ENCODE measurements at regions not wholly inside any gene's neighbourhood (a gene's known extent, or its start where the extent isn't known, plus 50 kb on each side); places are given as distances from the start of the nearest gene placed in this dataset.

DNA sequence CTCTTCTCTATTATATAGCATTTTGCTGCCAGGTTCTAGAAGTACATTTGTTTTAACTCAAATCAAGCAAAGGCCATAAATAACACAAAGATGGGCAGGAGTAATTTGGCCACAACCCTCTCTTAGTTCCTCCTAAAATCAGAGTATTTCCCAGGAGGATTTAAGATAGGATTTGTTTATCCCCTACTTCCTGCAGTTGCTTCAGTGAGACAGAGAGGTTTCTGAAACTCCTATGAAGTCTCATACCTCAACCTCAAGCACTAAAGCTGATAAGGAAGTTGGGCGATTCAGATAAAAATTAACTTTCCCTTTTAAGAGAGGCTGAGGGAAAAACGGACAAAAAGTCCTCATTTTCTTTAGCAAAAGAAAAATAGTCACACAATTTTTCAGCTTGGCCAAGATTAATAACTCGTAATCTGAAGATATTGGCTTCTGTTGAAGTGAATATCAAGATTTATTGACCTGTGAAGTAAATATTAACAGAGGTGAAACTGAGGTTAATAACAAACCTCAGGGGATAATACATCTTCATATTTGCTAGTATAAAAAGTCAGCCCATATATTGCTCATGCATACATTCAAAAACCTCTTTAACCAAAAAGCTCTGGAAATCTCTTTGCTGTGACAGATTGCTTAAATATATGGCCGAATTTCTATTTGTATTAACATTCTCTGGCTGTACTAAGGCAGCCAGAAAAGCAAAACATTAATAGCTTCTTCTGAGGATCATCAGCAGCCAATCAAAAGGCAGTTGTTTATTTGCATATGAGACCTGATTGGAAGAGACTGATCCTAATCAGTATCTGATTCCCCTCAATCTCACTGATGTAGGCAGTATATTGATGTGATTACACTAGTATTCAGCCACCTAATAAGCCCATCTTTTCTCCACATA, 90.6 kb upstream of the GADL1 start:
- Histone ChIP-seq H3K4me1 (ENCODE audit: insufficient read depth, low read length) (no peaks in the 10 kb centered on the region), H3K9me3 (ENCODE audit: low read depth, low read length) (no peaks in the 10 kb centered on the region), H3K4me3 (ENCODE audit: low read length) (no peak overlapping the region), H3K27me3 (ENCODE audit: insufficient read depth, low read length) (no peaks in the 10 kb centered on the region)

DNA sequence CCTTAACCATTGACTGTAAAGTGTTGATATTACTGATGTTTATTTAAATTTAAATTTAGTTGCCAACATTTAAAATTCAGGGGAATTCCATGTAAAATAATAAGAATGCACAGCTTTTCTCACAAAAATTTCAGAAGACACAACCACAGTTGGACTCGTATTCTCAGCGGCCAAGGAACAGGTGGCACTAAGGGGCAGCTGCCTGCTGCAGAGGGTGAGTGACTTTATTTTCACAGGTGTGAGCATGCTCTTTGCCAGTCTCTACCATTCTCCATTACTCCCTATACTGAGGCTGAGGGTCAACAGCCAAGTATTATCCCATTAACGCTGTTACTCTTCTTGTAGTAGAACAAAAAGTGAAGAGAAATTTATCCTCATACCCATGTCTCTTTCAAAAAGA, 92.1 kb upstream of the GADL1 start:
- H3K27me3 ChIP-seq (ENCODE audit: insufficient read depth, low read length), result no peaks in the 10 kb centered on the region
- no peaks in the 10 kb centered on the region for H3K4me1 ChIP-seq (ENCODE audit: insufficient read depth, low read length)
- no peak overlapping the region for H3K4me3 ChIP-seq (ENCODE audit: low read length)
- no peaks in the 10 kb centered on the region for H3K9me3 ChIP-seq (ENCODE audit: low read depth, low read length)

DNA sequence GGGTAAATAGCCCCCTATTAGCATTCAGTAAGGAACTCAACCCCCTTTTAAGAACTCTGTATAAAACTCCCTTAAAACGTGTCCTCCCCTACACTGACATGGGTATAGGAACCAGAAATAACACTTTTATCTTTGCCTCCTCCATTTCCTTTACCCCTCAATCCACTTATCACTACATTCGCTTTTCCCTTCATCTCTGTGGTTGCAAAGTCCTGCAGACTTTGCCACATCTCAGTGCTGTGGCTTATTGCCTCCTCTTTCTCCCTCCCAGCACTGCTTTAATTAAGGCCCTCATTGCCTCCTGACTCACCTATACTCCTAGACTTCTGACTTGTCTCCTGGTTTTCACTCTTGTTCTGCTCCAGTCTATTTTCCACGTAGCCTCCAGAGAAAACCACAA, 94.3 kb upstream of the GADL1 start:
- Histone ChIP-seq H3K4me3 (ENCODE audit: low read length) (no peak overlapping the region), H3K27me3 (ENCODE audit: insufficient read depth, low read length) (no peaks in the 10 kb centered on the region), H3K4me1 (ENCODE audit: insufficient read depth, low read length) (no peaks in the 10 kb centered on the region), H3K9me3 (ENCODE audit: low read depth, low read length) (no peaks in the 10 kb centered on the region)

DNA sequence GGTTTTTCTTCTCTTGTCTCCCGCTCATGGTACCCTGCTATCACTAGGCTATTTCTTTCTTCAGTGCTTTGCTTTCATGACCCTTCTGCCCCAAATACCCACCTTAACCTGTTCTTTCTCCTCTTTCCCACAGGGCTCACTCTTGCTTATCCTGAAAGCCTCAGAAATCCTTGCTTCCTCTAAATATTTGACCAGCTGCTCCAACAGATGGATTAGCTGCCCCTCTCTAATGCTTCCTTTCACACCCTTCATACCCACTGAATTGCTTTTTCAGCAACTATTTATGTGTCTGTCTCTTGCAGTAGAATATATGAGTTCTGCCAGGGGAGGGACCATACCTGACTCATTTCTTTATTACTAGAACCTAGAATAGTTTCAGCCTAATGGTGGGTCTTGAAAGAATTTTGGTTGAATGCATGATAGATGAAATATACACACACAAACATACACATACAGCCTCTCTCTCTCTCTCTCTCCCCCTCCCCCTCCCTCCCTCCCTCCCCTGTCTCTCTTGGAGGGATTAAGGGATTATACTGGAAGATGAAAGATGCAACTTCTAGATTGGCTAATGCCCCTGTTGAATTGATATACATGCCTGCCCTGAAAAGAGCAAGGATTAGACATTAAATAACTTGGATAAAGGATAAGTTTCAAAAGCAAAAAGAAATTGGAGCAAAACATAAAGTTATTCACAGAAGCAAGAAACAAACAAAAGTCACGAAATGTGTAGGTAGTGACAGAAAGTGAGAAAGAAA, 95.0 kb upstream of the GADL1 start:
- H3K4me1 ChIP-seq (ENCODE audit: insufficient read depth, low read length), result no peaks in the 10 kb centered on the region
- no peaks in the 10 kb centered on the region for H3K27me3 ChIP-seq (ENCODE audit: insufficient read depth, low read length)
- H3K4me3 ChIP-seq (ENCODE audit: low read length), result no peak overlapping the region
- no peaks in the 10 kb centered on the region for H3K9me3 ChIP-seq (ENCODE audit: low read depth, low read length)

DNA sequence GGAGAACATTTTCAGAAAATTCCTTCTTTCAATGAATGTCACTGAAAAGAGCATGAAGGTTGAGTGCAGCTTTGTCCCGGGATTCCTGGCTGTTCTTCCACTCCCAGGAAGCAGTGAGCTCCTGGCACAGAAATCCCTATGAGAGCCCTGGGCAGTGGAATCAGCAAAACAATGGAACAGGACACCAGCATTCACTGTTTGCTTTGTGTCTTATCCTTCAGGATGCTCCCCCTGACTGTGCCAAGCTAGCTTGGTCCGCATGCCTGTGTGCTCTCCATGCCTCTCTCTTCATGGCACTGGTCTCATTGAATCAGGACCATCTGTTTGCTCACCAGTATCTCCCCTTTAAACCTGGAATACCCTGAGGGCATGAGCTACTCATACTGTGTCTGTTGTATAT, 102.0 kb upstream of the GADL1 start:
- H3K27me3 ChIP-seq (ENCODE audit: insufficient read depth, low read length), result no peaks in the 10 kb centered on the region
- H3K4me3 ChIP-seq (ENCODE audit: low read length), result no peak overlapping the region
- H3K9me3 ChIP-seq (ENCODE audit: low read depth, low read length), result no peaks in the 10 kb centered on the region
- no peaks in the 10 kb centered on the region for H3K4me1 ChIP-seq (ENCODE audit: insufficient read depth, low read length)

DNA sequence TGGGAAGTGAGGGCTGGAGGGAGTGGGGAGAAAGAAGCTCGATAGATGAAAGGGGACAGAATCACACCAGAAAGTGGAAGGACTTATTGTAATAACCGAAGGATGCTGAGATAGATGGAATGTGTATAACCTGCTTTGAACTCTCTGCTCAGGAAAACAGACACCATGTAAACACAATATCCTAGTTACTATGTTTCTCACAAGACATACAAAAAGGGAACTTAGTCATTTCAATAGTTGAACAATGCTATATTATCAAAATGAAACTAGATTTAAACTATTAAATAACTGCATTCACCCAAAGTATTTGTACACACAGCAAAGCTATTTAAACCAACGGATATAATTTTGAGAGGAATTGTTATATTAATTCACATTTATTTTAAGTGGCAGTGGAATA, 108.3 kb upstream of the GADL1 start:
- Histone ChIP-seq H3K9me3 (ENCODE audit: low read depth, low read length) (no peaks in the 10 kb centered on the region), H3K4me1 (ENCODE audit: insufficient read depth, low read length) (no peaks in the 10 kb centered on the region), H3K4me3 (ENCODE audit: low read length) (no peak overlapping the region), H3K27me3 (ENCODE audit: insufficient read depth, low read length) (no peaks in the 10 kb centered on the region)

DNA sequence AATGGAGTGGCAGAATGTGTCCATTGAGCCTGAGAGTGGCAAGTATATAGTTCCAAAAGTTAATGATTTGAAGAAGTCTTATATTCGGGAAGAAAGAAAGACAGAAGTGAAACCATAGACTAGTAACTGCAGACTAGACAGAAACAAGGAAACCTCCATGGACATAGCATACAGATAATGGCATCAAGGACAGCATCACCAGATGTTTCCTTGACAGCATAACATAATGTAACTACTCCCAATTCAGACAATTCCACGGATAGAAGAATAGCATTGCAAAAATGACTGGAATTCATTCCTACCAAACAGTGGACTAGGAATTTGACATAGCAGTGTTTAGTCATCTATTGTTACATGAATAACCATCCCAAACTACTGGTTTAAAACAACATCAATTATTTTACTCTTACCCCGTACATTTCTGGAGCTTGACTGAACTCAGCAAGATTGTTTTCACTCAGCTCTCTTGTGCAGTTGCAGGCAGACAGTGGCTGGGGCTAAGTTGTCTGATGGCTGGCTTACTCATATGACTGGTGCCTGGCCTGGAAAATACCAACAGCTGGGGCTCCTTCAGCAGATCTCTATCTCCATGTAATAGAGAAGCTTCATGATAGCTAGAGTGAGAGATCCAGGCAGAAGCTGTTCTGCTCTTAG, 109.7 kb upstream of the GADL1 start:
- H3K4me3 ChIP-seq (ENCODE audit: low read length), result no peak overlapping the region
- H3K9me3 ChIP-seq (ENCODE audit: low read depth, low read length), result no peaks in the 10 kb centered on the region
- H3K4me1 ChIP-seq (ENCODE audit: insufficient read depth, low read length), result no peaks in the 10 kb centered on the region
- no peaks in the 10 kb centered on the region for H3K27me3 ChIP-seq (ENCODE audit: insufficient read depth, low read length)

DNA sequence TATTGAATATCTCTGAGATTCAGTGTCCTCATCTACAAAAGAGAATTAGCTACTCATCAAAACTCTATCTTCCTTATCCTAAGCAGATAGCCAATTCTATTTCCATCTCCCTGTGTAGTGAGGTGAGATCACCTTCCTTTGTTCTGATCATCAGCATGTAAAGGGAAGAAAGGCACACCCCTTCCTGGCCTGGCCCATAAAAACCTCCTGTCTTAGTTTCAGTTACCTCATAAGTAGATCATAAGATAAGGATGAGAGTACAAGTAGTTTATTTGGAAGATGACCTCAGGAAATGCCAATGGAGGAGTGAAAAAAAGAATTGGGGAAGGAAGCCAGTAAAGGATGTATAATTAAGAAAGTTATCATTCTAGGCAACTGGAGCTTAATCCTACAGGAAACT, 114.5 kb upstream of the GADL1 start:
- H3K4me3 ChIP-seq (ENCODE audit: low read length), result no peak overlapping the region
- no peaks in the 10 kb centered on the region for H3K27me3 ChIP-seq (ENCODE audit: insufficient read depth, low read length)
- H3K9me3 ChIP-seq (ENCODE audit: low read depth, low read length), result no peaks in the 10 kb centered on the region
- H3K4me1 ChIP-seq (ENCODE audit: insufficient read depth, low read length), result no peaks in the 10 kb centered on the region

DNA sequence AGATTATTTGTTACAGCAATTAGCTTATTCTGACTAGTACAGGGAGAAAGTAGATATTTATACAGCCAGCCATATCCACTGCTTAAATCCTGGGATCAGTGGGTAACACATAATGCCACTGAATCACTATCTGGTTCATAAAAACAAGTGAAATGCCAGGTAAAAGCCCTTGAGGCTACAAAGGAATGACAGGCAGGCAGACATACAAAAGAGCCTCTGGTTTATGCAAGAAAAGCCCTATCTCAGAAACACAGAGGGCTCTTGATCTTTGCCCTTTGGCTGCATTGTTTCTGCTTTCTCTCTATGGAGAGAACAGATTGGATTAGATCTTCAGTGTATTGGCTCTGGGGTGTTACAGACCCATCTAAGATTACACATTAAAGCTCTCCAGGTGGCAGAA, 115.4 kb upstream of the GADL1 start:
- H3K4me3 ChIP-seq (ENCODE audit: low read length), result no peak overlapping the region
- no peaks in the 10 kb centered on the region for H3K9me3 ChIP-seq (ENCODE audit: low read depth, low read length)
- H3K4me1 ChIP-seq (ENCODE audit: insufficient read depth, low read length), result no peaks in the 10 kb centered on the region
- no peaks in the 10 kb centered on the region for H3K27me3 ChIP-seq (ENCODE audit: insufficient read depth, low read length)

DNA sequence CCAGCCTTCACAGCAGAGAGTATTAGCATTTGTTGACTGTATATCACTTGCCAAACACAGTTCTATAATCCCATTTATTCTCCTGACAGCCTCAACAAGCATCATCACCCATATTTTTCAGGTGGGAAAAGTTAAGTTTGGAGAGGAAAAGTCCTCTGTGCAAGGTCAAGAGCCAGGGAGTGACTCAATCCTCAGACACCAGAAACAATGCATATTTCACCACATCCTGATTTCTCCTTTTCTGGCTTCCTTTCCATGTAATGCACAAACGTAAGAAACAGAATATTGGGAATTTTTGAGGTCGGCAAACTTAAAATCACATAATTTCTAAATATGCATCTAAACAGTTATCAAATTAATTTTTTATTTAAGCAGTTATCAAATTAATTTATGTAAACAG, 116.0 kb upstream of the GADL1 start:
- no peak overlapping the region for H3K4me3 ChIP-seq (ENCODE audit: low read length)
- H3K27me3 ChIP-seq (ENCODE audit: insufficient read depth, low read length), result no peaks in the 10 kb centered on the region
- H3K9me3 ChIP-seq (ENCODE audit: low read depth, low read length), result no peaks in the 10 kb centered on the region
- no peaks in the 10 kb centered on the region for H3K4me1 ChIP-seq (ENCODE audit: insufficient read depth, low read length)

DNA sequence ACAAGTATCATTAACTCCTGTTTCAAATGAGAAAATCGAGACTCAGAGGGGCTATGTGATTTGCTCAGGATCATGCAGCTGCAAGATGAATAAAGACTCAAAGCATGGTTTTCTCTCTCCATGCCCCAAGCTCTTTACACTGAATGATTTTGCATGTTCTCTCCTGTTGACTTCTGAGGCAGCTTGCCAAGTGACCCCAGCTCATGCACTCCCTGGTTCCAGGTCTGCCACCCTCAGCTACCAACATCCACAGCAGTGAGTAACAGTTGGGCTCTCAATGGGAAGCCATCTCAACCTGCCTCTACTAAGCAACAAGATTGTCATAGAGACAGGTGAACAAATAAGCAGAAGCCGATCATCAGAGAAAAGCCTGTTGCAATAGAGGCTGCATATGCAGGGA, 116.9 kb upstream of the GADL1 start:
- H3K4me3 ChIP-seq (ENCODE audit: low read length), result no peak overlapping the region
- no peaks in the 10 kb centered on the region for H3K4me1 ChIP-seq (ENCODE audit: insufficient read depth, low read length)
- no peaks in the 10 kb centered on the region for H3K9me3 ChIP-seq (ENCODE audit: low read depth, low read length)
- no peaks in the 10 kb centered on the region for H3K27me3 ChIP-seq (ENCODE audit: insufficient read depth, low read length)

DNA sequence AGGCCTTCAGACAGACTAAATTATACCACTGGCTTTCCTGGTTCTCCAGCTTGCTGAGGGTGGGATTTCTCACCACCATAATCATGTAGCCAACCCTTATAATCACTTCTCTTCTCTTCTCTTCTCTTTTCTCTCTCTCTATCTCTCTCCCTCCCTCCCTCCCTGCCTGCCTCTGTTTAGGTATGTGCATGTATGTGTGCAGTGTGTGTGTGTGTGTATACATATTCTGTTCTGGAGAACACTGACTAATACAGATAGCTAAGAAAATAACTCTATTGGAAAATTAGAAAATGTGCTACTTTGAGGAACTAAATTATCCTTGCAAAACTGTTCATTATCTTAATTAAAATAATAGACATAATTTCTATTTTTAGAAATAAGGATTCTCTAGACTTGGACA, 118.6 kb upstream of the GADL1 start:
- H3K4me3 ChIP-seq (ENCODE audit: low read length), result no peak overlapping the region
- peaks cover 4% of the 10 kb centered on the region for H3K4me1 ChIP-seq (ENCODE audit: insufficient read depth, low read length)
- no peaks in the 10 kb centered on the region for H3K9me3 ChIP-seq (ENCODE audit: low read depth, low read length)
- no peaks in the 10 kb centered on the region for H3K27me3 ChIP-seq (ENCODE audit: insufficient read depth, low read length)

DNA sequence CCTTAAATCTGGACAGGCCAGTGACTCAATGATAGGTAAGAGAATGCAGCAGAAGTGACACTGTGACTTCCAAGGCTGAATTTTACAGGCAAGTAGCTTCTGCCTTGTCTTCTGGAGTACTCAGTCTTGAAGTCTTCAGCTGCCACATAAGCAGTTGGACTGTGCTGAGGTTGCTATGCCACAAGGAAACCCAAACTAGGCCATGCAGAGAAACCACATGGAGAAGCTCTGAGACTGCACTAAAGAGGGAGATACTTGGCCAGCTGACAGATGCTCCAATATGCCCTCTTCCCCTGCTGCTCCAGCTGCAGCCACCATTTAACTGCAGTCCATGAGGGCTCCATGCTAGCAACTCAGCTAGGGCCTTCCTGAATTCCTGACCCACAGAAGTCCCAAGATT, 119.4 kb upstream of the GADL1 start:
- H3K4me3 ChIP-seq (ENCODE audit: low read length), result no peak overlapping the region
- H3K9me3 ChIP-seq (ENCODE audit: low read depth, low read length), result no peaks in the 10 kb centered on the region
- H3K27me3 ChIP-seq (ENCODE audit: insufficient read depth, low read length), result no peaks in the 10 kb centered on the region
- peaks cover 4% of the 10 kb centered on the region for H3K4me1 ChIP-seq (ENCODE audit: insufficient read depth, low read length)

DNA sequence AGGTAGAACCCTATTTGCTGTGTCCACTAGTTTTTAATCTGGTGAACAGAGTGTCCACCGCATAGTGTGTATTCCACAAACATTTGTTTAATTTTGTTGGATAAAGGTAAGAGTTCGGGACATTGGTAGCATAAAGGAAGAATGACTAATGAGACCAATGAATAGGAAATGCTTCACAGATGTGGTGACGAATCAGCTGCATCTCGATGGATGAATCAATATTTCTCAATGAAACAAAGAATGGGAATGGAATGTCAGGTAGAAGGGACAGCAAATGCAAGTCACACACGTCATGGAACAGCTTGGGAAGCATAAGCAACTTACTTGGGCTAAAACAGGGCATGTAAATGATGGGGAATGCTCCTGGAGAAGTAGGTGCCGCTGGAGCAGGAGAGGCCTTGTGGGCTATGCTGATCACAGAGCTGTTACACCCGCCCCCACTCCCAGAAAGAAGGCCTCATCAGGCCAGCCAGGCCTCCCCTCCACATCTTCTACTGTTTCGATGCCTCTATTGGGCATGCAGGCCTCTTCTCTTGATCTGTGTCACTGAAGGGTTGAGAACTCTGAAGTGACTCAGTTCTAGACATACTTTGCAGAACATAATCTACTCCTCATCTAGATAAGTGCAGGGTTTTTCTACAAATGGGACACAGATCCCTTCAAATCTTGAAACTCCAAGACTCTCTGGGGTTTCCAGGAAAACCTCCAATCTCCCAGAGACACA, 120.0 kb upstream of the GADL1 start:
- no peak overlapping the region for H3K4me3 ChIP-seq (ENCODE audit: low read length)
- peaks cover 4% of the 10 kb centered on the region for H3K4me1 ChIP-seq (ENCODE audit: insufficient read depth, low read length)
- H3K9me3 ChIP-seq (ENCODE audit: low read depth, low read length), result no peaks in the 10 kb centered on the region
- H3K27me3 ChIP-seq (ENCODE audit: insufficient read depth, low read length), result no peaks in the 10 kb centered on the region

DNA sequence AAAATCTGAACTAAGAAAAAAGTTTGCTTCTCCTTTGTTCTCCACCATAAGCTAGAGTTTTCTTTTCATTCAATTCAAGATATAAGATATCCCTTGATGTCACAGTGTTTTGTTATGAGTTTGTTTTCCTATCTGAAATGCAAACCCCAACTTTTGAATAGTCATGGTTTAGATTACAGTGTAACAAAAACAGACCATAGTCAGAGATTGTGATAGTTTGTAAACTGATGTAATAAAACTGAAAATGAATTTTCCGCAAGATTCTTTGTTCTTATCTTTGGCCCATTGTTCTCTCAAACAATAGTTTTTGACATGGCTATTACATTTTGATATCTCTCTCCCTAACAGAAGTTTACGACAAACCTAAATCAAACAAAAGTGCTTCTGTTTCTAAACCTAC, 121.7 kb upstream of the GADL1 start:
- H3K27me3 ChIP-seq (ENCODE audit: insufficient read depth, low read length), result no peaks in the 10 kb centered on the region
- H3K4me1 ChIP-seq (ENCODE audit: insufficient read depth, low read length), result peaks cover 4% of the 10 kb centered on the region
- no peaks in the 10 kb centered on the region for H3K9me3 ChIP-seq (ENCODE audit: low read depth, low read length)
- H3K4me3 ChIP-seq (ENCODE audit: low read length), result no peak overlapping the region
